Epithelial cell of prostate (primary cell): ENCODE measurements at regions not wholly inside any gene's neighbourhood (a gene's known extent, or its start where the extent isn't known, plus 50 kb on each side); places are given as distances from the start of the nearest gene placed in this dataset.

ENCODE experiments used
- DNase-seq: peaks from one replicate; pipeline ENCODE4 v3.0.0-alpha.2; 2011; ENCODE audit warnings: low read depth, low spot score
- H3K27ac ChIP-seq: fragments of 450-650 bp; 2 replicates; pipeline ENCODE4 v1.5.1; 2017; ENCODE audit warnings: mild to moderate bottlenecking

DNA sequence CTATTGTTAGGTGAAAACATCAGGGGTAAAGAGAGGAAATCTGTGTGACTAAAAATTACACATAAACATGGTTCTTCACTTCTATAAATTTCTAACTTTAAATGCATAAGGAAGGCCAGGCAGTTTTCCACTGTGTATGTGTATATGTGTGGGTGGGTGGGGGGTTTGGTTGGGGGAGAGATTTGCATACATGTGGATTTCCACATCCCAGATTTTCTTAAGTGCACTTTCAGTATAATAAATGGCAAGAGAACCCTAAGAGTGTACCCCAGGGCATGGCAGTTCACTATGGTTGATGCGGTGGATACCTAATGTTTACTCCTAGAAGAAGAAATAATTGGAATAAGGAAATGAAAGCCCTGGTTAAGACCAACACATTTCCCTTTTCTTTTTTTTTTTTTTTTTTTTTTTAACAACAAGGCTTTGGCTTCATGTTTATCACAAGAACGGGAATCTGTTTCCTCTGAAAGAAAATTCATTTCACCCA is 451.8 kb upstream of the CCL2 start:
- DNase-seq: no peak
- no peak overlapping the region for H3K27ac ChIP-seq

DNA sequence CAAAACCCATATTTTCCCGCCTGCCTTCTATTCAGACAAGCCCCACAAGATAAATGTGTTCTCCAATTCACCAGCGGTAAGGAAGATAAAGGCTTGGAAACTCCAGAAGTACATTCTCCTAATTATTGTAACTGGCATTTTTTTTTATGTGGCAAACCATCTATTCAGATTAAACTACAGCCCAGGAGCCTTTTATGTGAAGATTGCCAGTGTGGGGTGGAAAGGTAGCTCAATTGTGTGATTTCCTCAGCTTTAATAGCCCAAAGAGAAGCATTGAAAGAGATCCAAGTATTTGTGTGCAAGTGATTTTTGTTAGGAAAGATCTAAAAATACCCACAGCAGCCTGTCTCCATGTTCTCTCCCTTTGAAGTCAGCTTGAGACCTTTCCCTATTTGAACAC is 451.4 kb upstream of the CCL2 start:
- DNase-seq: no peak
- no peak overlapping the region for H3K27ac ChIP-seq

DNA sequence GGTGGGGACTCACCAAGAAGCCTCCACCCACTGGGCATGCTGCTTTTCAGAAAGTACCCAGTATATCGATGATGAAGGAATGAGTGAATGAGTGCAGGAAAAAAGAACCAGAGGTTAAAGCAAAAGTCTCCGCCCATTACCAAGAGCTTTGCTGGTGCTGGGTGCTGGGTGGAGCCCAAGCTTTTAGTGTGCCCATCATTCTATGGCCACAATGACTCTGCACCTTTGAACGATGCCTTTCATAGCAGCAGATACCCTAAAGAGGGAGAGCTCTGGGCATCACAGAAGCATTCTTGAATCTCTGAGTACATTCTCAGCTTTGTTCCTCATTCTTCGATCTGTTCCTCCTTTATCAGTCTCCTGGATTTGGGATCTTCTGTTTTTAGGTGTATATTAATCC is 450.7 kb upstream of the CCL2 start:
- no peak for DNase-seq
- H3K27ac ChIP-seq: no peak overlapping the region

DNA sequence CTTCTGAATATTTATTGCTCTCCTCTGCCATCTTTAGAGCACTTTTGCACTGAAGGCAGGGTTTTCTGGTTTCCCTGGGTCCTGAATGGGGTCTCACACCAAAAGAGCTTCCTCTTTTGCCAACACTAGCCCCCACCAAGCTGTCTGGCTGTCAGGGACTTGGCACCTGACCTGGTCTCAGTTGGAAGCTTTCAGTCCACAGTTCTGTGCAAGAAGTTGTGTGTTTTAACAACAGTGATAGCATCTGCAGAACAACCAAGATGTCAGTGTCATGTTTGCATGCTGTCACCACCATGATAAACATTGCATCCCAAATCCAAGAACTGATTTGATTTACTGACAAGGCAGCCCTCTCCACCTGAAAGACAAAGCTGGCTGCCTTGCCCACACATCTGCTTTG is 448.5 kb upstream of the CCL2 start:
- no peak for DNase-seq
- no peak overlapping the region for H3K27ac ChIP-seq

DNA sequence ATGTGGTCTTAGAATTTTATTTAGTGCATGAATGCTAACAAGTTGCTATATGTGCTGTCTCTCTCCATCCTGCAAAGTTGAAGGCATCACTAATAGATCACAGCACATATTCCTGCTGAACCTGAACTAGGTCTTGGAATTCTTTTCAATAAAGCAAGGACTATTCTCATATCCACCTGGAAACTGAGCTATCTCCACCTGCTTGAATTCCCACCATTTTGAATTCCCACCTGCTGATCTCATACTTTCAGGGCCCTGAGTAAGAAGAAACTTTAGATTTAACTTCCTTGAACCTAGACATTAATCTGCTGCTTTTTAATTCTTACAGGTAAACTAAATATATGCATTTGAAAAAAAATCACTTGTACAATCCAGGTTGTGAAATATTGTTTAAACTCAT is 445.3 kb upstream of the CCL2 start:
- H3K27ac ChIP-seq: no peak overlapping the region
- DNase-seq: no peak

DNA sequence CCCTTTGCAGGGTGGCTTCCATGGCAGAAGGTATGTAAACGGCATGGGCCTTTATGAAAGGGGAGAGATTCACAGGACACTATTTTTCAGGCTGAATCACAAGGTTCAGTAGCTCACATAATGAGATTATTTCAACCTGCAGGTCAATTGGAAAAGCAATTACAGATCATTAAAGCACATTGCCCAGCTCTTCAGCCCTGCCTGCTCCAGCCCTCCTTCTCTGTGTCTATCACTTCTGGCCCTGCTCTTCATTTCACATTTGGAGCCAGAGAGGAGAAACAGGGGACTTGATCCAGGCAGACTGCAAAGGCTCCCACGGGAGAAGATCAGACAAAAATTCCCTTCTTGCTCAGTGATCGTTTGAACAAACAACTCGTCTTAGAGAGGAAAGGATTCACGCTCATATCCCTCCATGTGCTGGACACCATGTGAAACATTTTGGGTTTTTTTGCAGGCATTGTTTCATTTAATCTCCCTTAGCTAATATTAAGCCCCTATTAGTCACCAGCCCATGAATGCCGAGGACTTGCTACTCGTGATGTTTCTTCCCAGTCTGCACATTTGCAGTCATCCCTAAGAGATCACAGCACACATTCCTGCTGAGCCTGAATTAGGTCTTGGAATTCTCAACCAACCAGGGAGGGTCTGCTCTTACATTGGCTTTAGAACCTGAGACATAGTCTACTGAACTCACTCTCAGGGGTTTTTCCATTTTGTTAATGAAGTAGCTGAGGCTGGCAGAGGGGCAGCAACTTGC is 443.9 kb upstream of the CCL2 start:
- no peak overlapping the region for H3K27ac ChIP-seq
- no peak for DNase-seq

DNA sequence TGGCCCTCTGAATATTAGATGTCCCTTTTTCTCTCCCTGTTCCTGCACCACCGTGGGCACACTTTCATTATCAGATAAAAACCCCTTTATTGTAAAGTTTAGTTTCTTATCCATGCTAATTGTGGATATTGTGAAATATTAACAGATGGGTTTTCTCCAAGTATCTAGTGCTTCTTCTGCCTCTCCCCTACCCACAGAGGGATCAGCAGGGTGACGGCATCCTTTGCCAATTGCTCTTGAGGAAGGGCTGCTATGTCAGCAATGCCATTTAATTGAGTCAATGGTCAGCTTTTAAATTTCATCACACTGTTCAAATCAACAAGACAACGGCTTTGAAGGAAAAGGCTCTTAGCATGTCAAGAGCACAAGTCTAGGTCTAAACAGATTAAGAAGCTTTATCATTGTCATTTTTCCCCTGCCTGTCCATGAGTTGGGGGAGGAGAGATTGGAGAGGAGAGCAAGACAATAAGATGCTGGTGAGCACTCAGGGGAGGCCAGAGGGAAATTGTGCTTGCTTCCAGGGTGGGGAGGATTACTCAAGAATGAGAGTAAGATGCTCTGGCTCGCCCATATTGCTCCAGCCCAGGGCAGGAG is 443.0 kb upstream of the CCL2 start:
- DNase-seq: no peak
- no peak overlapping the region for H3K27ac ChIP-seq

DNA sequence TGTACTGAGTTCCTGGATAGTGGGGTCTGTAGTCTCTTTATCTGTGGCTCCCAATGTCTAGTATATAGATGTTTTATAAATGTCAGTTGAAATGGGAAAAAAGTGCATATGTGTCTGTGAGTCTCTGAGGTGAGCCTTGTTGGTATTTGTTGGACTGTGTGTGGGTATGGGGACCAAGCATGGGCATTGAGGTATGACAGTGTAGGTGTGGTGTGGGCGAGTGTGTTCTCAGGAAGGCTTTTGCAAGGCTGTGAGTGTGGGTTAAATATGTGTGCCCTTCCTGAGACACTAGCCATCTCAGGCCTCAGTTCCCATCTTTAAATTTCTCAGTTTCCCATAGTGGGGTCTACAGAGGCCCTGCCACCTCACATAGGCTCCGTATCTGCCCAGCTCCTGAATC is 440.2 kb upstream of the CCL2 start:
- no peak overlapping the region for H3K27ac ChIP-seq

DNA sequence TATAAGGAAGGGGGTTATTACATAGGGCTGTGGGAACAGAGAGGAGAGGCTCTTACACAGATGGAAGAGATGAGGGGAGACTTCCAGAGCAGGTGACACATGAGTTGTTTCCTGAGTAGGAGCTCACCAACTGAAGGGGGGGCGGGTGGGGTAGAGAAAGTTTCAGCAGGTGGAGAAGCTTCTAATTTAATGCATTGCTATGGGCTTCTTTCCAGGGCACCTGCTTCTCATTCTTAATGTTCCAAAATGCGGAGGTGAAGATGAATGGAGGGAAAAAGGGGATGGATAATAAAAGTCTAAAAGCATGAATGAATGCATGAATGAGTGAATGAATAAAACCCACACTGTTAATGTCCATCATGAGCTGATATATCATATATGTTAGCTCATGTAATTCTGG is 439.0 kb upstream of the CCL2 start:
- no peak overlapping the region for H3K27ac ChIP-seq
- DNase-seq: no peak

More for the DNA sequence above, 440.2 kb upstream of the CCL2 start:
- DNase-seq: no peak

DNA sequence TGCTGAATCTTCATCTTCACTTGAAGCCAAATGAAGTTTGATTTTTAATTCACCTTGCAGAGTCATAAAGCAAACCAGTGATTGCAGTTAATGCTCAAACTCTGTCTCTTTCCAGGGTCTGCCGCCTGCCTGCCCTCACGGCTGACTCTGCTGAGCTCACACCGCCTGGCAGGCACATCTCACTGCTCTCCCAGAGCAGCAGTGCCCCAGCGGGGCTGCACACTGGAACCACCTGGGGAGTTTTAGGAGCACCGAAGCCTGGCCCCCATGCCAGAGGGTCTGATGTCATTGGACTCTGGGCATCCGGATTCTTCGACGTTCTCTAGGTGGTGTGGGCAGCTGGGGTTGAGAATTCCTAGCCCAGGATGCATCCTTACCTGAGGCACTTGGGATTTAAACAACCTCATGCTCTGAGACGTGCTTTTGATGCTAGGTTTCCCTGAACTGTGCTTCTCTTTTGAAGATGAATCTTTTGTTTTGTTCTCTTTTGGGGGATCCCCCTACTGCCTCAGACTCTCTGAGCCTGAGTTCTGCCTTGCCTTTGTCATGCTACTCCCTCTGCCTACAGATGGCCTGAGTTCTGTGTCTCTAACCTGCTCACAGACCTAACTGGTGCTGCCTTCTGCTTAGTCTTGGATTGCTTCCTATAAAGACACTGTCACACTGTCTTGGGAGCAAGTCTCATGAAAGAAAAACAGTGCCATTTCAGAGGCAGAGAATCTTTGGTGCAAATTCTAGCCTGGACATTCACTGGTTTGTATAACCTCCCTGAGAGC is 438.1 kb upstream of the CCL2 start:
- no peak overlapping the region for H3K27ac ChIP-seq
- no peak for DNase-seq

DNA sequence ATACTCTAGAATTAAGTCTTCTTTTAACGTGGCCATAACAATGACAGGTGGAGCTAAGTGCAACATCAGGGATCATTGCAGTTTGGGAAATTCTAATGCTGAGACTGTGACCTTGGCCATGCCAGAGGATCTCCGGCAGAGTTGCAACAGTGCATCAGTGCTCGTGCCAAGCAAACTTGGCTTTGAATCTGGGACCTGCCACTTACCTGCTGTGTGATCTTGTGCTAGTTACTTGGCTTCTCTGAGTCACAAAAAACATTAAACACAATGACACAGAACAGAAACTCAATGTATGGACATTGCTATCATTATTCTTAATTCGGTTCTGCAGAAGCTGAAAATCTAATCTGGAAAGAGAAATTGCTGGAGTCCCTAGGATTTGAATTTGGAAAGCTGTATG is 435.5 kb upstream of the CCL2 start:
- DNase-seq: no peak
- H3K27ac ChIP-seq: no peak overlapping the region

DNA sequence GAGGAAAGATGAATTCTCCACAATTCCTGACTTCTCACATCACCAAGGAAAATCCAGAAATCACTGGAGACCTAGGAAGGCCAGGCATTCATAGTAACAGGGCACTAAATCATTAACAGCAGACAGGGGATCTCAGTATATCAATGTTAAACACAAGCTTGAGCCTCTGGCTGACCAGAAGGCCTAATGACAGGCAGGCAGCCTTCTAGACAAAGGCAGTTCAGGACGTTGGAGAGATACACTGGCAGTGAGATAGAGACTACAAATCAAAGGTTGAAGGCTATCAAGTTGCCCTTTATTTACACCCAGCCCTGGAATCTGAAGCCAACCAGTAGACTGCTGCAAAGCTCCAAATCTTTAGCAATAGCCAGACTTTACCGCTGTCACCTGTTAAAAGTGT is 422.8 kb upstream of the CCL2 start:
- no peak overlapping the region for H3K27ac ChIP-seq
- no peak for DNase-seq

DNA sequence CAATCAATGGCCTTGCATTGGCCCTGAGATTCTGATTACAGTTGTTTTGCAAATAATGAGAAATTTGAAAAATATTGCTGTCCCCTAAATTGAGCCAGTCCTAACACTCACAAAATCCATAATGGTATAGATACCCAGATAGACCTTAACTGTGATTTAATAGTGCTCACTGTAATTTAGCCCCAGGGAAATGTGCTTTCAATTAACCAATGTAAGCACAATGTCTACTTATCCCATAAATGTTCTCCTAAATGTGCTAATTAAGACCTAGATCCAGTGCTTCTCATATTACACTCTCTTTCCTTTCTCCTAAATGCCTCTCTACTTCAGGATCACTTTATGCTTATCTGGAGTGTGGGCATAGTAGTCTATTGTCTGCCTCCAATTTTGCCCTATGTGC is 417.8 kb upstream of the CCL2 start:
- H3K27ac ChIP-seq: no peak overlapping the region
- DNase-seq: no peak

DNA sequence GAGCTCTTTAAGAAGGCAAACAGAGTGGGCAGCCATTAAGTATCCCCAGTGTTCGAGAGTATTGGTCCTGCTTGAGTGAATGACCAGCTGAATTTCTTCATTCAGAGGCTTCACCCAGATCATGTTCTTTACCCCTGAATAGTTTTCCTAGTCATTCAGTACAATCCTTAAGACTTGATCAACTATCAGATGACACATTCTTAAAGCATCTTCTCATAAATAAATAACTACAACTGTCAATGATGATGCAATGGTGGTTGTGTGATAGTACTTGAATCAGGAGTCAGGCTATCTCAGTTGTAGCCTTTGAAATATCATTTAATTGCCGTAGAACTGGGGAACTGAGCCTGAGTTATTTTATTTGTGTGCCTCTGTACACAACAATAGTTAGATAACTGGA is 416.8 kb upstream of the CCL2 start:
- DNase-seq: no peak
- H3K27ac ChIP-seq: no peak overlapping the region

DNA sequence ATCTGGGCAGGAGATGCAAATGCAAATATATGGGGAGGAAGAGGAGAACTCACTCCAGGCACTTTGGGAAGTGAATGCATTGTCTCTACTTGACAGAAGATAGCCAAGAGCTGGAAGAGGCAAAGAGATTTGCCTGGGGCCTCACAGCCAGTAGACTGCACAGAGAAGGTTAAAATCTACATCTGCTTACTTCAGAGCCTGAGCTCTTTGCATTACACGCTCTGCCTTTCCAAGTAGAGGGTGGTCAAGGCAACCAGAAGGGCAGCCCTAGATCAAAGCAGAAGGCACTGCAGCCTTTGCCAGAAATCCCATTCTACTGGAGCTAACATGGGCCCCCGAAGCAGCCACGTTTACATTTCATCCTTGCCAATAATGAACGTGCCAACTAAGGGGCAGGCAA is 407.2 kb upstream of the CCL2 start:
- DNase-seq: no peak
- no peak overlapping the region for H3K27ac ChIP-seq

DNA sequence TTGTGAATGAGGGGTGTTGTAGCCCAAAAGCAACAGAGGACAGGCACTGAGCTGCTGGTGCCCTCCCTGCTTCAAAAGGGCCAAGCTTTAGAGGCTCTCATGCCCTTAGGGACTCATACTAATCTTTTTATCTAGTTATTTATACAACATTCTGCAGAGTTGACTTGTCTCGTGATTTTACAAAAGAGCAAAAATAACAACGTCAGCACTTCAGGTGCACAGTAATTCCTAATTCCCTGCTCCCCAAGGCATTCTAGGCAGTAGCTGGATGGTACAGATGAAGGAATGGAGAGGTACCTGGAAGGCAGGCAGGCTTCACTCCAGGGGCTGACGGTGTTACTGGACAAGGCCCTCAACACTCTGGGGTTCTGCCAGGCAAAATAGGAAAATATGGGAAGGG is 406.7 kb upstream of the CCL2 start:
- DNase-seq: no peak
- no peak overlapping the region for H3K27ac ChIP-seq

DNA sequence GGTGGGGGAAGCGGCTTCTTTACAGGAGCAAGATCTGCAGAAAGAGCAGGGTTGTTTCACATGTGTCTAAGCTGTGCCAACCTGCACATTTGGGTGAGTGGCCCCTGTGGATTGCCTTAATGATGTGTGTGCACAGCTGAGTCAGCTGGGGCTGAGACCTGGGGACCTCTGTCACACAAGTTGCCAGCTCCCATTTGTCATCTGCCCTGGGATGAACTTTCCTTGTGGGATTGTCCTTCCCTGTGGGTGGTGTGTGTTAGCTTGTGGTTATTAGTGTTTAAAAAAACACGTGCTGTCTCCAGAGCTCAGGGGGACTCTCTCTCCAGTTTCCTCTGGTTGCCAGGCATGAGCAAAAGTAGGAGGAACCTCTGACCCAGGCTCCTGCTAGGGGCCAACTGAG is 400.5 kb upstream of the CCL2 start:
- no peak for DNase-seq
- H3K27ac ChIP-seq: no peak overlapping the region

DNA sequence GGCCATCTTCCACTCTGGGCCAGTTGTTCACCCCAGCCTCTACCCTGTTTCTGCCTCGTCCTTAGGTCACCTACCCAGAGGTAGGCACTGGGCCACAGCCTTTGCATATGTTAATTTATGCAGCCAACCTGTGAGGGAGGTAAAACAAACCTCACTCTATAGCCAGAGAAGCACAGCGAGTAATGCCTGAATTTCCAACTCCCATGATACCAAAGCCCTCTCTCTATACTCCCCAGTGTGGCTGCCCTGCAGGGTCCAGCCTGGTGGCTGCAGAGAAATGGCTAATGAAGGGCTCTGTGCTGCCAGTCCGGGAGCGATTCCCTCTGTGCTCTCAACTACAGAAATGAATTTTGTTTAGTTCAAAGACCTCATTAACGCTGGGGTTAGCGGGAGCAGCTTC is 397.0 kb upstream of the CCL2 start:
- no peak overlapping the region for H3K27ac ChIP-seq
- DNase-seq: no peak

DNA sequence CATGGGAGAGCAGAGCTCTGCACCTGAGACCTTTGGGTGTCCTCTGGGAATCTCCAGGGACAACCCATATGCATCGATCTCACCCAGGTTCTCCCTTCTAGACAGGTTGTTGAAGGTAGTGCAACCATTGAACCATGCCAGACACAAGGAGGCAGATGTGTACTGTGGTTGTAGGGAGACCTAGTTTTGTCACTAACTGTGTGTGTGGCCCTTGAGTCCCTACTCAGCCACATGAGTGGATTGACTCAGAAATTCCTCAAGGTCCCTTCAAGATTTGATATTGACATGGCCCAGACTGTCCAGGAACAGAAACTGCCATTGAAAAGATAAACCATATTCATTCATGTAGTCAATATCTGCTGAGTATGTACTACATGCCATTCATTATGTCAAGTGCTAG is 396.4 kb upstream of the CCL2 start:
- no peak overlapping the region for H3K27ac ChIP-seq
- no peak for DNase-seq

DNA sequence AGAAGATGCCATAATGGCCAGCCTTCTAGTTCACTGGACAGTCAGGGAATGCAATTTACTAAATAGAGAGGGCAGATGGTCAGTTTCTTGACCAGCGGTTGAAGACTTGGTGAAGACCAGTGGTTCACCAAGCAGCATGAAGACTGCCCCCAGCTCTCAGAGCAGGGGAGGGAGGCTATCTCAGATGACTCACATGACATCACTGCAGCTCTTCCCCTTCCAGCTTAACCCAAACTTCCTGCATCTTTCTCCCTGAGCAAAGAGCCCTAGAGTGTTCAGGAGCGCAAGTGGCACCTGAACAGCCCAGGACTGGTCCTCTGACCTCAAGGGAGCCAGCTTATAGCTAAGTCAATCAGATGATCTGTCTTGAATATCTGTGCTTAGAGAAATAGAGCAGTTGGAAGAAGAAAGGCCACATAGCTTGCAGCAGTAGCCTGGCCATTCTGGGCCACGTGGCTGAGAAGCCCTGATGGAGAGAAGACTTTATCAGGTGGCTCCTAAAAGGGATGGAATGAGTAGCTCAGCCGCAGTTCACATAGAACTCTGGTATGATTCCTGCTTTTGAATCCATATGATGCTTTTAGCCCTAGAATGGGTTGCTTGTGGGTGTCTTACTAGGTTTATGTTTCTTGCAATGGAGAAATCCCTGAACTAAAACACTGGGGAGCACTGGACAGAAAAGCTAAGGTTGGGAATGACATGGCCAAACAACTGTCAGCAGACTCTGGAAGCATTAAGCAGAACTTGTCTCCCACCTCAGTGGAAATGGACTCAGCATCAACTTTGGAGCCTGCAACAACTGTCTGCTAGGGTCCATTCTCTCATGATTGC is 392.1 kb upstream of the CCL2 start:
- no peak overlapping the region for H3K27ac ChIP-seq
- DNase-seq: no peak
